GM18868 (cell line): ENCODE measurements at regions not wholly inside any gene's neighbourhood (a gene's known extent, or its start where the extent isn't known, plus 50 kb on each side); places are given as distances from the start of the nearest gene placed in this dataset.
"Not testable (repeated sequence)": the region's sequence is repeated elsewhere in the genome, so short reads cannot be mapped to it uniquely, and the experiment has no call there.

Source experiments
- ATAC-seq: cut with Tn5 transposase; IDR thresholded peaks from one replicate; pipeline ENCODE4 v1.9.1; 2021; ENCODE audit warnings: mild to moderate bottlenecking, moderate library complexity; ENCODE audit not compliant: unreplicated experiment

DNA sequence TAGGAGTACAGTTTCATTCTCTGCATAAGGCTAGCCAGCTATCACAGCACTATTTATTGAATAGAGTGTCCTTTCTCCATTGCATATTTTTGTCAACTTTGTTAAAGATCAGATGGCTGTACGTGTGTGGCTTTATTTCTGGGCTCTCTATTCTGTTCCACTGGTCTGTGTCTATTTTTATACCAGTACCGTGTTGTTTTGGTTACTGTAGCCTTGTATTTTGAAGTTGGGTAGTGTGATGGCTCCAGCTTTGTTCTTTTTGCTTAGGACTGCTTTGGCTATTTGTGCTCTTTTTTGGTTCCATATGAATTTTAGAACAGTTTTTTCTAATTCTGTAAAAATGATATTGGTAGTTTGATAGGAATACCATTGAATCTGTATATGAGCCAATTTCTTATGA lies 182.1 kb upstream of the DIAPH2 start:
- ATAC-seq = no peak

DNA sequence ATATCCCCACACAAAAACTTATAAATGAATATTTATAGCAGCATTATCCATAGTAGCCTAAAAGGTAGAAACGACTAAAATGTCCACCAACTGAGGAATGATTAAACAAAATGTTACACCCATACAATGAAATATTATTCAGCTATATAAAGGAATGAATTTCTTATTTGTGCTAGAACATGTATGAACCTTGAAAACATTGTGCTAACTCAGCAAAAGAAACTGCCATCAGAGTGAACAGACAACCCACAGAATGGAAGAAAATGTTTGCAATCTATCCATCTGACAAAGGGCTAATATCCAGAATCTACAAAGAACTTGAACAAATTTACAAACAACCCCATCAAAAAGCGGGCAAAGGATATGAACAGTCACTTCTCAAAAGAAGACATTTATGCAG lies 155.3 kb upstream of the DIAPH2 start:
- not testable (repeated sequence) for ATAC-seq

DNA sequence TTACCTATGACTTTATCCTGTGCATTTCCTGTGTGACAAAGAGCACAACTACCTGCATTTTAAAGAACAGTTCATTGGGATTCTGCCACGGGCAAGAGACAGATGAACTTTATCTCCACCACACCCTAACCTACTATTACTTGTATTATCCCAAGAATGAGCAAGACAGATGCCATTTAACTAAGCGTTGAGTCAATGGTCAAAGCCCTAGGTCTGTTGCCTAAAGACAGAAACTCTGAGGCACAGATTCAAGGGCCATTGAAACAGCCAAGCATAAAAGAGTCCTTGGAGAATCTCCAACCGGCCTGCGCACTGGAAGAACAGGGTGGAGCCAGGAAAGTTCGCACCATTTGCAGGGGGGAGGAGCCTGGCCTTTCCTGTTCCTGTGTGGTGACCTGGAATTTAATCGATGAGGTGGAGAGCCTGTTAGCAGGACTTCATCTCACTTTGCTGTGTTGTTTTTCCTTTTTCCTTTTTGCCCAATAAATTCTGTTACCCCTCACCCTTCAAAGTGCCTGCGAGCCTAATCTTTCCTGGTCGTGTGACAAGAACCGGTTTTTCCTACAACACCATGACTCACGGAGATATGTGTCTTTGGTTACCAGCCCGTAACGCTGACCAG lies 146.4 kb upstream of the DIAPH2 start:
- no peak for ATAC-seq

DNA sequence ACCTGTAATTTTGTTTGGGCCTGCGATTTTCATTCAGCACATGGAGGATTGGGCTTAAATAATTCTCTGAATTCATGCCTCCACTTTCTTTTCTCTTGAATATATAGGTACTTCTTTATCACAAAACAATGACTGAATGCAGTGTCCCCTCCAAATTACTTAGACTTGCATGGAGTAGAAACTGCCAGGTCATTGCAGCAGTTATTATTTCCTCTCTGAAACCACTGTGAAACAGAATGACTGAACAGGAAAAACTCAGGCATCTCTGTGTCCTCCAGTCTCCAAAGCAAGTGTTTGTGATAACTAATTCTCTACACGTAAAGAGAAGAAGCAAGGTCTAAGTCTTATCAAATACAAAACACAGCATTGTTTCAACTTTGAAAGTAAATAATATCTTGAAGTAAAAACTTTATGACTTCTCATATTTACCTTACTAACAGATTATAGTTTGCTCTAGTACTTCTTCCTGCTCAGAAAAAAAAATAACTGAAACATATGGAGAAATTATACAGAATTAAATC lies 144.5 kb upstream of the DIAPH2 start:
- no peak for ATAC-seq

DNA sequence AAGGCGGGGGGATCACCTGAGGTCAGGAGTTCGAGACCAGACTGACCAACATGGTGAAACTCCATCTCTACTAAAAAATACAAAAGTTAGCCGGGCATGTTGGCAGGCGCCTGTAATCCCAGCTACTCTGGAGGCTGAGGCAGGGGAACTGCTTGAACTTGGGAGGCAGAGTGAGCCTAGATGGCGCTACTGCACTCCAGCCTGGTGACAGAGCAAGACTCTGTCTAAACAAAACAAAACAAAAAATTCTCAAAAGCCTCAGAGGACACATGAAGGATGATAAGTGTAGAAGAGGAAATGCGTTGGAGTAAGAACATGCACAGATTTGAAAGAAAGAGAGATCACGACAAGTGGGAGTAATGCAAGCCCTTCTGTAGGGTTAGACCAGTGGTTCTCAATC lies 138.4 kb upstream of the DIAPH2 start:
- not testable (repeated sequence) for ATAC-seq

DNA sequence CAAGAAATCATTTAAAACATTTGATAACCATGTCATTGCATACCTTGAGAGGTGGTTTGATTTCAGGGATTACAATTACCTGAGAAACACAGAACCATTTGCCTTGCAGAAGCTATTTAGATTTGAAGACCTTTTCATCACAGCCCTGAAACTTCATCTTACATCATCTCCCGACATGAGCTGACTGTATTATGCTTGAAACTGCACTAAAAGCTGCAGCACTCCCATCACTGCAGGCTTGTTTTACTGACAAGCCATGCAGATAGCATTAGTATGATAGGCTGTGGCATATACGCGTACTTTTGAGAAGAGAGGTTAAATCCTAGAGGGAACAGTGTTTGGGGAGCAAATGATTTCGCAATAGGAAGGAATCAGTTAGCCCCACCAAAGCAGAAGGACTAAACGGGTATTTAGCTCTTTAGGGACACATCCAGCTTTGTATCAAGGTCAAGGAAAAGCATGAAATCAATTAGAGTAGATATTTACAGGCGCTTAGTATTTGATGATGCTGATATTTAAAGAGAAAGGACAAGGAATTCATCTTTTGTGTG lies 133.2 kb upstream of the DIAPH2 start:
- ATAC-seq = no peak

DNA sequence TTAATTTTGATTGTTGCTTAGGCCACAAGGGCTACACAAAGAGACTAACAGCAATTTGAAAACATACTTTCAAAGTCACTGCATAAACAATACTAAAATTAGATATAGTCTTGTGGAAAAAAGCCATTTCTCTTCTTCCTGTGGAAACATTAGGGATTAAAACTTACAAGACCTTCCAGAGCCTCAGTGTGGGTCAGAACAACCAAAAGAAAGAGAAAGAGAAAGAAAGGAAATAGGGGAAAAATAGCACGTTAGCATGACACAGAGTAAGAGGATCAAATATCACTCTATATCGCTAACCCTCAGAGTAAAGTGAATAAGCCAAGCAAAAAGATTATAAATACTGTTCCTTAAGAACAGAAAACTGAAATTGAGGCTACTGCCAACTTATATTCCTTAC lies 127.8 kb upstream of the DIAPH2 start:
- no peak for ATAC-seq

DNA sequence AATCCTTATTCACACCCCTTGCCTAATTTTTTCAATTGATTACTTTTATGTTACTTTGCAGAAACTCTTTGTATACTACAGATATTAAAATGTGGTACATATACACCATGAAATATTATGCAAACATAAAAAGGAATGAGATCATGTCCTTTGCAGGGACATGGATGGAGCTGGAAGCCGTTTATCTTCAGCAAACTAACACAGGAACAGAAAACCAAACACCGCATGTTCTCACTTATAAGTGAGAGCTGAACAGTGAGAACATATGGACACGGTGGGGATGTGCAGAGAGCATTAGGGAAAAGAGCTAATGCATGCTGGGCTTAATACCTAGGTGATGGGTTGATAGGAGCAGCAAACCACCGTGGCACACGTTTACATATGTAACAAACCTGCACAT lies 123.5 kb upstream of the DIAPH2 start:
- not testable (repeated sequence) for ATAC-seq

DNA sequence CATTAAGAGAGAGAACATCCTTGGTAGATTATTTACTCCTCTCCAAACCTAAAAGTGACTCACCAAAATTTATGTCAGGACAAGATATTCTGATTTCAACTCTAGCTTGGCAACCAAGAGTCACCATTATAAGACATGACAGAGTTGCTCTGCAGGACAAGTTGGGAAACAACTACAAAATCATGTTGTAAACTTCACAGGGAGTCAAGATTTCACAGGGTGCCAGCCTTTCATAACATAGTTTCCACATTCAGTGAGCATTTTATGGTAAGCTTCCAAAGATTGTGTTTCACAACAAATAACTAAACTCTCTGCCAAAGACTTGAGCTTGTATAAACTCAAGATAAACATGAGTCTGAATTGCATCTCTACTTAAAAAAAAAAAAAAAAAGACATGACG lies 121.0 kb upstream of the DIAPH2 start:
- ATAC-seq = no peak

DNA sequence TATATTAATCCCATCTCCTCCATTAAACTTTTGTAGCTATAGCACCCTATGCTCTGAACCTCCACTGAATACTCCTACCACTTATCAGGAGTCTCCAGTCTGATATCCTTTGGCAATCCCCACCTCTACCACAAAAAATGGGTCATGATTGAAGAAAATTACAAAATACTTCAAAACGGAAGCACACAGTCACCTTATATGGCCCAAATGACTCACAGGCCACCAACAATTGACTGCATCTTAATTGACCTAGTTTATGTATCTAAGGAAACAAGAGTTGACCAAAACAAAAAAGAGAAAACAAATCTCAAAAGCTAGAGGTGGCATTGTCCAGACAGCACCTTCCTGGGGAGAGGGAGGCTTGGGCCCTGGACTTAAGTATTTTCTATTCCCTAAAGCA lies 120.0 kb upstream of the DIAPH2 start:
- ATAC-seq = no peak

DNA sequence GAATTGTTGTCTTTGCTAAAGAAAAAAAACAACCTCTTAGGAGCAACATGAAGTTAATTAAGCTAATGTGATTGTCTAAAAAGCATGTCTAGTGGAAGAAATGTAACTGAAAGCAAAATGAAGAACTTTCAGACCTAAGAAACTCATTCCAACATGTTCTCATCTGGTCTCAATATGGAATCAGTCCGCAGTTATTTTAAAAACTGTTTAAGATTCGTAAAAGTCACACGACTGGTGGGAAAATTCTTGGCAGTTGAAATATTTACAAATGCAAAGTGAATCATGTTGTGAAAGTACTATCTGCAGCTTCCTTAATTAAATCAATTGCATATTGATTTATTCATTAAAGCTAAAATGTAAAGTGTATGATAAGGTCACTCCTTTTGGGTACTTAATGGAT lies 117.8 kb upstream of the DIAPH2 start:
- ATAC-seq = no peak

DNA sequence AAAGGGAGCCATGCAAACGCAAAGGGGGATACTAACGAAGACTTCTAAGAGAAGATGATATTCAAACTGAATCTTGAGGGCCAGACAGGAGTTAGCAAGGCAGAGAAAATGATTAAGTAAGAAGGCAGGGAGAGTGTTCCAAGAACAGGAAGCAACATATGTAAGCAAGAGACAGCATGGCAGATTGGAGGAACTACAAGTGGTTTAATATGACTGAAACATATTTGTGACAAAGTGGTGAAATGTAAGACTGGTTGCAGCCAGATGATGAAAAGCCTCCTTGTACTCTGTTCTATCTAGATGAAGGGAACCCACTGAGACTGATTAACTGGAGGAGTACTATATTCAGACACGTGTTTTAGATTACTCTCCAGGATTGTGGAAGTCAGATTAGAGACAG lies 116.6 kb upstream of the DIAPH2 start:
- no peak for ATAC-seq

DNA sequence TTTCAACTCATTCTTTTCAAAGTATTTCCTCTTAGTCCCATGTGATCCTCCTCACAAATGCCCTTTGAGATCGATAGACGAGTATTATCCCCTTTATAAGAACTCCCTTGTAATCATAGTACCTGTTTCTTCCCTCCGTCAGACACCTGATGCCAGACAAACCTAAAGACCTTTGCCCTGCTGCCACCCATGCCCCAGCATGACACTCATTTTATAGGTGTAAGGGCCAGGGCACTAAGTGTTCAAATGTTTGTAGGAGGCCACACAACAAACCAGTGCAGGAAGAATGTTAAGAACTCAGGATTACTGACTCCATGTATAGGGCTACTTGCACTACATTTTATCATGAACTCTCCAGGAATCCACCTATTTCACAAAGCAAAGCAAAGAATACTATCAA lies 115.6 kb upstream of the DIAPH2 start:
- ATAC-seq = no peak

DNA sequence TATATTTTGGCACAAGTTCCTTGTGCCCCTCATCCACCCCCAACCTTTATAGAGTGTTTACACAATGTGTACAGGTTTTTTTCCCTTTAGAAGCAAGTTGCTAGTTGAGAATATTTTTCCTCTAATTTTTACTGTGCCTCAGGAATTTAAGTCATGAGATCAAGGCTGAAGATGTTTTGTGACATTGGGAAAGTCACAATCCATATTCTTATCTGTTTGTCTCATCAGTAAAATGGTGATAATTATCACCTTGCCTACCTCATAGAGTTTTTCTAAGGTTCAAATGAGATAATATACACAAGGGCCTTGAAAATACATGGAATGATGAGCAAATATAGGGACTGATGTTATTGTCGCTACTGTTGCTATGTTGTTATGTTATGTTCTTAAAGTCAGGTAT lies 109.6 kb upstream of the DIAPH2 start:
- ATAC-seq = no peak

DNA sequence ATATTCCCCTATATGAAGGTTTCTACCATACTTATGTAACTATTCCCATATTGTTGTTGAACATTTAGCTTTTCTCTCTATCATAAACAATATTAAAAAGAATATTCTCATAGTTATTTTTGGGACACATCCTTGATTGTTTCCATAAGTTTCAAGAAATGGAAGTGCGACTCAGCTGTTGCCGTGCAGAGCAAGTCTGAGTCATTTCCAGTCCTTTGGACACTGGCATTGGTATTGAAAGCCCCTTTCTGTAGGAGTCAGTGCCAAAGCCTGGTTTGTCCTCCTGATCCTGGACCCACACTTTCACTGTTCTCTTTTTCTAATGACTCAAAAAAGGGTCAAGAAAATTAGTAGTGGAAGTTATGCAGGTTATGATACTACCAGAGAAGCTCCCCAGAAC lies 108.3 kb upstream of the DIAPH2 start:
- no peak for ATAC-seq

DNA sequence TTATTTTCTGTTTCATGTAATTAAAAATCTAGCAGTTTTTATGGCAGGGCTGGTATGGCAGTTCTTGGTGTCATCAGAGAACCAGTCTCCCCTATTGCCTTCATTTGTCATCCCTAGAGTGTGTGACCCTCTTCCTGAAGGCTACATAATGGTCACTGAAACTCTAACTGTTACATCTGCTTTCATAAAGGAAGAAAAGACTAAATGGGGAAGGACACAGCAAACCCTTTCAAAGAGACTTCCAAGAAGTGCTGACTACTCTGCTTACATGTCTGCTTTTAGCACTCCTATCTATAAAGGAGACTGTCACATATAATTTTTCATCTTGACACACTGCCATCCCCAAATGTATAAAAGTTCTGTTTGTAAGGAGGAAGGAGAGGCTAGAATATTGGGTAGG lies 105.9 kb upstream of the DIAPH2 start:
- ATAC-seq = no peak

DNA sequence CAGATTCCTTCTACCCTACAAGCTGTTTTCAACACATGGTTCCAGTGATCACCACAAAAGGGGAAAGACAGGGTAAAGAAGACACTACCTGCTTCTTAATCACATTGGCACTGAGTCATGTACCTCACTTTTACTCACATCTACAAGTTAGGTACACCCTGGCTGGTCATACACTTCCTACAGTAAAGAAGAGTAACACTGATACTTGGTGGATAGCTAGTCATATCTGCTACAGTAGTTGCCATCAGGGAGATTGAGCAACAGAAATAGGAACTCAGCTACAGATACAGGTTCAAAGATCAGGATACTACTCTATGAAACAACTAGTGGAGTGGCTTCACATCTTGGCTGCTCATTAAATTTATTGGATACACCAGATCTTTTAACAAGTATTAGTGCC lies 105.4 kb upstream of the DIAPH2 start:
- ATAC-seq = no peak

DNA sequence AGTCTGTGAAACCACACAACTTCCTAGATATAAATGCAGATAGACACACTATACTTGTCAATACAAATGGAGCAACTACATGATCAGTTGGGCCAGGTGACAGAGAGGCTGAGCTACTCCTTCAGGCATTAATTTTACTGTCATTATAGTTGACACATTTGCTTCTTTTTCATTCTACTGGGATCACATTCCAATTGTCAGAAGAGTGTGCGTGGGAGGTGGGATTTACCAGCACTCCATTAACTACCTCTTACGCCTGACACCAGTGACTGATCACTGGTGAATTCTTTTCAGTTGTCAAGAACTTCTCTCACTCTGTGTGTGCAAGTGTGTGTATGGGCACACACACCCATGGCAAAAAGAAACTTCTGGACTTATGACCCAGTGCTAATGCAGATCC lies 94.2 kb upstream of the DIAPH2 start:
- no peak for ATAC-seq

DNA sequence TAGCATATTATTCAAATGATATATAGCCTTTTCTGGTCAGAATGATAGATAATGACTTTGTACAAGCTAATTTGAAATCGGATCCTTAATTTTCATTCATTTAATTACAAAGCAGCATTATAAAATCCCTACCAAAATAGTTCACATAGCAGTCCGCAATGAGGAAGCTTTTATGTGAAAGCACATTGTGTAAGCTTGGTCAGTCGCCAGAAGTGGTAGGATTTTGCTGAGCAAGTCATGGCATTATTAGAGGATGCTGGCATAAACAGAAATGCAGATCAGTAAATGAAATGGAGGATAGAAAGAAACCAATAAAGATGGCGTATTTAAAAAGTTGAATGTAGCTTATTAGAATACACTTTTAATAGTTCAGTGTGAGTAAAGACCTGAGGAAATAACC lies 93.2 kb upstream of the DIAPH2 start:
- no peak for ATAC-seq

DNA sequence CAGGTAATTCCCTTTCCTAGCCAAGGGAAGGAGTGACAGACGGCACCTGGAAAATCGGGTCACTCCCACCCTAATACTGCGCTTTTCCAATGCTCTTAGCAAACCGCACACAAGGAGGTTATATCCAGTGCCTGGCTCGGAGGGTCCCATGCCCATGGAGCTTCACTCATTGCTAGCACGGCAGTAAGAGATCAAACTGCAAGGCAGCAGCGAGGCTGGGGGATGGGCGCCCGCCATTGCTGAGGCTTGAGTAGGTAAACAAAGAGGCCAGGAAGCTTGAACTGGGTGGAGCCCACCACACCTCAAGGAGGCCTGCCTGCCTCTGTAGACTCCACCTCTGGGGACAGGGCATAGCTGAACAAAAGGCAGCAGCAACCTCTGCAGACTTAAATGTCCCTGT lies 86.8 kb upstream of the DIAPH2 start:
- not testable (repeated sequence) for ATAC-seq

DNA sequence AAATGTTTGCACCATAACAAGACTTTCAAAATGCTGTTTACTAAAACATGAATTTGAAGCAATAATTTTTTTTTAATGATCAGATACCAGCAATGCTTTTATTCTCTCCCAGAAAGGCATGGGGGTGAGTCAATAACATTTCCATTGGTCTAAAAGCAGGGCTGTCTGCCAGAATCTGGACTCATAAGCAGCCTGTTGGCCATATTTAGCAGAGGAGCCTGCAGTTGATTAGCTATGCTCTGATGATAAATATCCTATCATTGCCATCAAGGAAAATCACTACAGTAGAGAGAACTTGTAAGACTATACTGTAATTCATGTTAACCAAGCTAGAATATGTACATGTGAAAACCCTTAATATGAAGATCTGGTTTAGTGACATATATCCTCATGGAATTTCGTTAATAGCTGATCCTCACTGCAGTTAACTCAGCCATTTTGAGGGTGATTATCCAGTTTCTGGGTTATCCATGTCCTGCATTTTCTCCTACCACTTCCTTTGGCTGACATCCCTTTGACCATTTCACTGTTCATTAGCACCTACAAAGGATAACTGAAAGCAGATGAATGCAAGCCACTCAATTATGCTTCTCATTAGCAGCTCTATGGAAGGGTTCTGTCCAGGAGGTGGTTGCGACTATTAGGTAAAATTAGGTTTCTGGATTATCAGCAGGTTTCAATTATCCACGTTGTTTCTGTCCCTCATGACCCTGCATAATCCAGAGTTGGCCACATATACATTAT lies 72.9 kb upstream of the DIAPH2 start:
- ATAC-seq = no peak

DNA sequence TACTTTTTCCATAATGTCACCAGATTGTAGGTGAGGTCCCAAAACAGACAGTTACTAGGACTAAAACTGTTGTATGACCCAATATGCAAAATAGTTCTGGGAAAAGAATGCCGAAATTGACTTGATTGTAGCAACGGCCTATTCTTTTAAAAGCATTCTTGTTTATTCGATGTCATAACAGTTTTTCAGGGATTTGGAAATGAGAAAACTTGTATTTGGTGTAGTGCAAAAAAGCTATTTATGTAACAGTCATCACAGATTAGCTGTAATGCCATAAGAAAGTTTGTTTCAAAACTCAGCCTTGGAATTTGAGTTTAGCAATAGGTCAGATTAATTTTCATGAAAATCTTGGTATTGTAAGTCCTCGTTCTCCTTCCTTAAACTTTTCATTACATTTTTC lies 69.2 kb upstream of the DIAPH2 start:
- ATAC-seq = no peak
